SH-SY5Y (cell line): ENCODE measurements at regions not wholly inside any gene's neighbourhood (a gene's known extent, or its start where the extent isn't known, plus 50 kb on each side); places are given as distances from the start of the nearest gene placed in this dataset.

Experiments used
- GATA2 ChIP-seq: IDR thresholded peaks from 2 replicates; pipeline ENCODE4 v1.6.1; 2011; ENCODE audit warnings: mild to moderate bottlenecking, low read depth, low read length
- GATA3 ChIP-seq: IDR thresholded peaks from 2 replicates; pipeline ENCODE4 v1.6.1; 2011; ENCODE audit warnings: low read depth, mild to moderate bottlenecking, low read length, moderate library complexity

DNA sequence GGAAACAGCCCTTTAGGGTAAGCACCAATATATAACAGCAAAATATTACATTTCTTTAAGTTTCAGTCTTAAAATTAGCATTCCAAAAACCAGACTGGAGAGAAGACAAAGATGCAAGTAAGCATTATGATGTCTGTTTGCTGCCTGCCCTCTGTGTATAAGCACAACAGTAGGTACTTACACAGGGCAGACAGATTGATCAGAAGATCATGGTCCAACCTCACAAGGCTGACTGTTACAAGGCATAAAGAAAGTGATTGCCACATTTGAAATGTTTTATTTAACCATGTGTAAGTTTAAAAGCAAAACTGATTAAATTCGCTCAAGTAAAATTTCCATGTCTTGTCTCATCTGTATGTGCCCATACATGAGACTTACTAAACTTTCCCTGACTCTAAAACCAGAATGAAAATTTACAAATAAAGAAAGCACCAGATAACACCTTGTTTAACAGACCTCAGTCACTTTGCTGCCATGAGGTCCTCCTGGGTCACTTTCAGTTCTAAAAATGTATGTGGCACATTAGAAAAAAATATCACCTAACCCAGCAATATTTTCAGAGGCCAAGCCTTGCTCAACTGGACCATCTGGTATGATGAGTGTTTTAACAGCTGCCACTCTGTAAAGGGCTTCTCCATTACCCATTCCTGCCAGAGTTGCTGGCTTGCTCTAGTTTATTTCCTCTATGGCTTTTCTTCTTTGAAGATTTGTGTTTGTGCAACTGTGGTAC is 297.0 kb downstream of the RBM26 start:
- TF ChIP-seq GATA2, result no peak
- TF ChIP-seq GATA3, result no peak
